WTC11 (cell line): ENCODE measurements at regions not wholly inside any gene's neighbourhood (a gene's known extent, or its start where the extent isn't known, plus 50 kb on each side); places are given as distances from the start of the nearest gene placed in this dataset.
A peak's percentile ranks its signal among the peaks of the same experiment; 100 is the strongest.

ENCODE experiments used
- ATAC-seq: fragments of 200-7000 bp; cut with Tn5 transposase; 2 replicates; pipeline ENCODE4 v1.10.0; 2021; ENCODE audit warnings: mild to moderate bottlenecking, moderate library complexity
- CTCF ChIA-PET: fragments of 300-600 bp; sonication (Branson Sonifier 250); formaldehyde crosslinking; loops from one replicate; lab custom pipeline; 2021; ENCODE audit warnings: antibody characterized with exemption; lab: Charles Lee
- POLR2A ChIA-PET: fragments of 350-600 bp; sonication (Branson Sonifier 250); formaldehyde crosslinking; loops from one replicate; lab custom pipeline; 2021; ENCODE audit warnings: antibody characterized with exemption; lab: Charles Lee
- DNase-seq: peaks from one replicate; pipeline ENCODE4 v3.0.0; 2021; ENCODE audit warnings: low spot score
- H3K27ac Mint-ChIP-seq: 2 replicates; pipeline ENCODE4 v1.8.0; 2021; ENCODE audit warnings: mixed read lengths
- H3K27me3 Mint-ChIP-seq: 2 replicates; pipeline ENCODE4 v1.8.0; 2021; ENCODE audit warnings: low read depth, mild to moderate bottlenecking, moderate library complexity, mixed read lengths
- H3K36me3 Mint-ChIP-seq: 2 replicates; pipeline ENCODE4 v1.8.0; 2021; ENCODE audit warnings: mixed read lengths
- H3K4me1 Mint-ChIP-seq: 2 replicates; pipeline ENCODE4 v1.8.0; 2022; ENCODE audit warnings: mixed read lengths
- H3K4me3 Mint-ChIP-seq: 2 replicates; pipeline ENCODE4 v1.8.0; 2021; ENCODE audit warnings: mild to moderate bottlenecking, moderate library complexity, mixed read lengths
- H3K9me3 Mint-ChIP-seq: 2 replicates; pipeline ENCODE4 v1.8.0; 2021; ENCODE audit warnings: mixed read lengths
- CBFB ChIP-seq: sonication (generic); formaldehyde crosslinking; IDR thresholded peaks from 2 replicates; pipeline ENCODE4 v1.8.1; 2022; ENCODE audit warnings: mild to moderate bottlenecking, low read depth, missing genetic modification reagents
- CREB1 ChIP-seq: sonication (generic); formaldehyde crosslinking; IDR thresholded peaks from 2 replicates; pipeline ENCODE4 v1.8.0; 2023; ENCODE audit warnings: mild to moderate bottlenecking, missing genetic modification reagents
- FOXK1 ChIP-seq: sonication (generic); formaldehyde crosslinking; IDR thresholded peaks from 2 replicates; pipeline ENCODE4 v1.8.0; 2022; ENCODE audit warnings: mild to moderate bottlenecking, moderate library complexity, missing genetic modification reagents
- GRHL2 ChIP-seq: fragments of 250-450 bp; sonication (Bioruptor Pico); IDR thresholded peaks from 2 replicates; pipeline ENCODE4 v1.8.0; 2022; ENCODE audit warnings: mild to moderate bottlenecking, moderate library complexity; ENCODE audit not compliant: insufficient replicate concordance, severe bottlenecking
- MXD4 ChIP-seq: fragments of 250-450 bp; sonication (Bioruptor Pico); IDR thresholded peaks from 2 replicates; pipeline ENCODE4 v1.8.0; 2021; ENCODE audit warnings: mild to moderate bottlenecking, moderate library complexity, borderline replicate concordance
- PRRX2 ChIP-seq: fragments of 250-450 bp; sonication (Bioruptor Pico); IDR thresholded peaks from 2 replicates; pipeline ENCODE4 v1.8.0; 2021; ENCODE audit warnings: mild to moderate bottlenecking
- TCF7 ChIP-seq: sonication (generic); formaldehyde crosslinking; IDR thresholded peaks from 2 replicates; pipeline ENCODE4 v1.8.0; 2022; ENCODE audit warnings: mild to moderate bottlenecking, low read depth, missing genetic modification reagents, moderate library complexity
- ZNF263 ChIP-seq: sonication (generic); formaldehyde crosslinking; IDR thresholded peaks from 2 replicates; pipeline ENCODE4 v1.8.1; 2022; ENCODE audit warnings: low read depth, mild to moderate bottlenecking, moderate library complexity, missing genetic modification reagents
- TF ChIP-seq, protein P1 (sequence below): fragments of 250-450 bp; sonication (Bioruptor Pico); IDR thresholded peaks from 2 replicates; pipeline ENCODE4 v1.8.0; 2021; ENCODE audit warnings: mild to moderate bottlenecking
- TF ChIP-seq, protein P2 (sequence below): sonication (generic); formaldehyde crosslinking; IDR thresholded peaks from 2 replicates; pipeline ENCODE4 v1.8.0; 2022; ENCODE audit warnings: mild to moderate bottlenecking, missing genetic modification reagents
- TF ChIP-seq, protein P3 (sequence below): sonication (generic); formaldehyde crosslinking; IDR thresholded peaks from 2 replicates; pipeline ENCODE4 v1.8.1; 2022; ENCODE audit warnings: mild to moderate bottlenecking, moderate library complexity, missing genetic modification reagents
- TF ChIP-seq, protein P4 (sequence below): fragments of 200-600 bp; IDR thresholded peaks from 2 replicates; pipeline ENCODE4 v1.8.0; 2022; ENCODE audit warnings: antibody characterized with exemption
- TF ChIP-seq, protein P5 (sequence below): sonication (generic); formaldehyde crosslinking; IDR thresholded peaks from 2 replicates; pipeline ENCODE4 v1.8.1; 2023; ENCODE audit warnings: mild to moderate bottlenecking, missing genetic modification reagents, borderline replicate concordance
- TF ChIP-seq, protein P6 (sequence below): sonication (generic); formaldehyde crosslinking; IDR thresholded peaks from 2 replicates; pipeline ENCODE4 v1.8.1; 2022; ENCODE audit warnings: missing genetic modification reagents, borderline replicate concordance

DNA sequence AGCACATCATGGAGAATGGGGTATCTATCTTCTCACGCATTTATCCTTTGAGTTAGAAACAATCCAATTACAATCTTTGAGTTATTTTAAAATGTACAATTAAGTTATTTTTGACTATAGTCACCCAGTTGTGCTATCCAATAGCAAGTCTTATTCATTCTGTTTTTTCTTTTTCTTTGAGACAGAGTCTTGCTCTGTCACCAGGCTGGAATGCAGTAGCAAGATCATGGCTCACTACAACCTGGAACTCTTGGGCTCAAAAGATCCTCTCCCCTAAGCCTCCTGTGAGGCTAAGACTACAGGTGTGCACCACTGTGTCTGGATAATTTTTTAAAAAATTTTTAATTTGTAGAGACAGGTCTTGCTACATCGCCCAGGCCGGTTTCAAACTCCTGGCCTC, 201.5 kb upstream of the ZNF217 start (continued):
- TF ChIP-seq, protein P1, sequence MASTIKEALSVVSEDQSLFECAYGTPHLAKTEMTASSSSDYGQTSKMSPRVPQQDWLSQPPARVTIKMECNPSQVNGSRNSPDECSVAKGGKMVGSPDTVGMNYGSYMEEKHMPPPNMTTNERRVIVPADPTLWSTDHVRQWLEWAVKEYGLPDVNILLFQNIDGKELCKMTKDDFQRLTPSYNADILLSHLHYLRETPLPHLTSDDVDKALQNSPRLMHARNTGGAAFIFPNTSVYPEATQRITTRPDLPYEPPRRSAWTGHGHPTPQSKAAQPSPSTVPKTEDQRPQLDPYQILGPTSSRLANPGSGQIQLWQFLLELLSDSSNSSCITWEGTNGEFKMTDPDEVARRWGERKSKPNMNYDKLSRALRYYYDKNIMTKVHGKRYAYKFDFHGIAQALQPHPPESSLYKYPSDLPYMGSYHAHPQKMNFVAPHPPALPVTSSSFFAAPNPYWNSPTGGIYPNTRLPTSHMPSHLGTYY (CRISPR knock-in tag) = no peak
- no peak for TF ChIP-seq CREB1
- no peak for TF ChIP-seq CBFB (CRISPR knock-in tag)
- TF ChIP-seq FOXK1 = no peak
- no peak for TF ChIP-seq GRHL2
- TF ChIP-seq, protein P2, sequence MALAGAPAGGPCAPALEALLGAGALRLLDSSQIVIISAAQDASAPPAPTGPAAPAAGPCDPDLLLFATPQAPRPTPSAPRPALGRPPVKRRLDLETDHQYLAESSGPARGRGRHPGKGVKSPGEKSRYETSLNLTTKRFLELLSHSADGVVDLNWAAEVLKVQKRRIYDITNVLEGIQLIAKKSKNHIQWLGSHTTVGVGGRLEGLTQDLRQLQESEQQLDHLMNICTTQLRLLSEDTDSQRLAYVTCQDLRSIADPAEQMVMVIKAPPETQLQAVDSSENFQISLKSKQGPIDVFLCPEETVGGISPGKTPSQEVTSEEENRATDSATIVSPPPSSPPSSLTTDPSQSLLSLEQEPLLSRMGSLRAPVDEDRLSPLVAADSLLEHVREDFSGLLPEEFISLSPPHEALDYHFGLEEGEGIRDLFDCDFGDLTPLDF (CRISPR knock-in tag) = no peak
- TF ChIP-seq, protein P3, sequence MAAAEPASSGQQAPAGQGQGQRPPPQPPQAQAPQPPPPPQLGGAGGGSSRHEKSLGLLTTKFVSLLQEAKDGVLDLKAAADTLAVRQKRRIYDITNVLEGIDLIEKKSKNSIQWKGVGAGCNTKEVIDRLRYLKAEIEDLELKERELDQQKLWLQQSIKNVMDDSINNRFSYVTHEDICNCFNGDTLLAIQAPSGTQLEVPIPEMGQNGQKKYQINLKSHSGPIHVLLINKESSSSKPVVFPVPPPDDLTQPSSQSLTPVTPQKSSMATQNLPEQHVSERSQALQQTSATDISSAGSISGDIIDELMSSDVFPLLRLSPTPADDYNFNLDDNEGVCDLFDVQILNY (CRISPR knock-in tag) = no peak
- no peak for TF ChIP-seq MXD4 (CRISPR knock-in tag)
- no peak for TF ChIP-seq PRRX2 (CRISPR knock-in tag)
- TF ChIP-seq, all 79 proteins: peak for 0

DNA sequence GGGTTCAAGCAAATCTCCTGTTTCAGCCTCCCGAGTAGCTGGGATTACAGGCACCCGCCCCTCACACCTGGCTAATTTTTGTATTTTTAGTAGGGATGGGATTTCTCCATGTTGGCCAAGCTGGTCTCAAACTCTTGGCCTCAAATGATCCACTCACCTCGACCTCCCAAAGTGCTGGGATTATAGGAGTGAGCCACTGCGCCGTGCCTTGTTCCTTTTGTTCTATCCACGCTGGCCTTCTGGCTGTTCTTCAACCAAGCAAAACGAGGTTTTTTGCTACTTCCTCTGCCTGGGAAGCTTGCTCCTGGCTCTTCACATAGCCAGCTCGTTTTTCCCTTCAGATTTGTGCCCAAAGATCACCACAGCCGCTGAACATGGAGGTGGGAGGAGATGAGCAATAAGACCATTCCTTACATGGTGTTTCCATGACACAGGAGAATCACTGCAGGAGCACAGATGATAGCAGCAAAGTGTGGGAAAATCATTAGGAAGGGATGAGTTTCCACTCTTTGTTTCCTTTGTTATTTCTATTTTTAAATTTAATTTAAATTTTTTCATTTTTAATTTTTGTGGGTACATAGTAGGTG, 201.0 kb upstream of the ZNF217 start:
- no peak for ATAC-seq
- no peak for DNase-seq
- Mint-ChIP-seq H3K4me1 (peaks cover 26% of the 10 kb centered on the region), H3K27me3 (no peaks in the 10 kb centered on the region), H3K36me3 (peaks cover 3% of the 10 kb centered on the region; the same call in 1 of the 2 replicates), H3K4me3 (no peak overlapping the region), H3K27ac (peak overlapping the region; percentile 35; the same call in 1 of the 2 replicates), H3K9me3 (peaks cover 10% of the 10 kb centered on the region)
- CTCF ChIA-PET = interaction anchor here (1.2 kb wide), 1 partner anchor 14 kb away, joined by 4 read pairs; no protein-coding TSS in a partner anchor
- TF ChIP-seq PRRX2 (CRISPR knock-in tag) (no peak), TCF7 (CRISPR knock-in tag) (no peak), ZNF263 (CRISPR knock-in tag) (no peak)
- TF ChIP-seq, protein P4, sequence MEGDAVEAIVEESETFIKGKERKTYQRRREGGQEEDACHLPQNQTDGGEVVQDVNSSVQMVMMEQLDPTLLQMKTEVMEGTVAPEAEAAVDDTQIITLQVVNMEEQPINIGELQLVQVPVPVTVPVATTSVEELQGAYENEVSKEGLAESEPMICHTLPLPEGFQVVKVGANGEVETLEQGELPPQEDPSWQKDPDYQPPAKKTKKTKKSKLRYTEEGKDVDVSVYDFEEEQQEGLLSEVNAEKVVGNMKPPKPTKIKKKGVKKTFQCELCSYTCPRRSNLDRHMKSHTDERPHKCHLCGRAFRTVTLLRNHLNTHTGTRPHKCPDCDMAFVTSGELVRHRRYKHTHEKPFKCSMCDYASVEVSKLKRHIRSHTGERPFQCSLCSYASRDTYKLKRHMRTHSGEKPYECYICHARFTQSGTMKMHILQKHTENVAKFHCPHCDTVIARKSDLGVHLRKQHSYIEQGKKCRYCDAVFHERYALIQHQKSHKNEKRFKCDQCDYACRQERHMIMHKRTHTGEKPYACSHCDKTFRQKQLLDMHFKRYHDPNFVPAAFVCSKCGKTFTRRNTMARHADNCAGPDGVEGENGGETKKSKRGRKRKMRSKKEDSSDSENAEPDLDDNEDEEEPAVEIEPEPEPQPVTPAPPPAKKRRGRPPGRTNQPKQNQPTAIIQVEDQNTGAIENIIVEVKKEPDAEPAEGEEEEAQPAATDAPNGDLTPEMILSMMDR = no peak
- TF ChIP-seq, protein P5, sequence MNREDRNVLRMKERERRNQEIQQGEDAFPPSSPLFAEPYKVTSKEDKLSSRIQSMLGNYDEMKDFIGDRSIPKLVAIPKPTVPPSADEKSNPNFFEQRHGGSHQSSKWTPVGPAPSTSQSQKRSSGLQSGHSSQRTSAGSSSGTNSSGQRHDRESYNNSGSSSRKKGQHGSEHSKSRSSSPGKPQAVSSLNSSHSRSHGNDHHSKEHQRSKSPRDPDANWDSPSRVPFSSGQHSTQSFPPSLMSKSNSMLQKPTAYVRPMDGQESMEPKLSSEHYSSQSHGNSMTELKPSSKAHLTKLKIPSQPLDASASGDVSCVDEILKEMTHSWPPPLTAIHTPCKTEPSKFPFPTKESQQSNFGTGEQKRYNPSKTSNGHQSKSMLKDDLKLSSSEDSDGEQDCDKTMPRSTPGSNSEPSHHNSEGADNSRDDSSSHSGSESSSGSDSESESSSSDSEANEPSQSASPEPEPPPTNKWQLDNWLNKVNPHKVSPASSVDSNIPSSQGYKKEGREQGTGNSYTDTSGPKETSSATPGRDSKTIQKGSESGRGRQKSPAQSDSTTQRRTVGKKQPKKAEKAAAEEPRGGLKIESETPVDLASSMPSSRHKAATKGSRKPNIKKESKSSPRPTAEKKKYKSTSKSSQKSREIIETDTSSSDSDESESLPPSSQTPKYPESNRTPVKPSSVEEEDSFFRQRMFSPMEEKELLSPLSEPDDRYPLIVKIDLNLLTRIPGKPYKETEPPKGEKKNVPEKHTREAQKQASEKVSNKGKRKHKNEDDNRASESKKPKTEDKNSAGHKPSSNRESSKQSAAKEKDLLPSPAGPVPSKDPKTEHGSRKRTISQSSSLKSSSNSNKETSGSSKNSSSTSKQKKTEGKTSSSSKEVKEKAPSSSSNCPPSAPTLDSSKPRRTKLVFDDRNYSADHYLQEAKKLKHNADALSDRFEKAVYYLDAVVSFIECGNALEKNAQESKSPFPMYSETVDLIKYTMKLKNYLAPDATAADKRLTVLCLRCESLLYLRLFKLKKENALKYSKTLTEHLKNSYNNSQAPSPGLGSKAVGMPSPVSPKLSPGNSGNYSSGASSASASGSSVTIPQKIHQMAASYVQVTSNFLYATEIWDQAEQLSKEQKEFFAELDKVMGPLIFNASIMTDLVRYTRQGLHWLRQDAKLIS (CRISPR knock-in tag) = no peak
- TF ChIP-seq, protein P6, sequence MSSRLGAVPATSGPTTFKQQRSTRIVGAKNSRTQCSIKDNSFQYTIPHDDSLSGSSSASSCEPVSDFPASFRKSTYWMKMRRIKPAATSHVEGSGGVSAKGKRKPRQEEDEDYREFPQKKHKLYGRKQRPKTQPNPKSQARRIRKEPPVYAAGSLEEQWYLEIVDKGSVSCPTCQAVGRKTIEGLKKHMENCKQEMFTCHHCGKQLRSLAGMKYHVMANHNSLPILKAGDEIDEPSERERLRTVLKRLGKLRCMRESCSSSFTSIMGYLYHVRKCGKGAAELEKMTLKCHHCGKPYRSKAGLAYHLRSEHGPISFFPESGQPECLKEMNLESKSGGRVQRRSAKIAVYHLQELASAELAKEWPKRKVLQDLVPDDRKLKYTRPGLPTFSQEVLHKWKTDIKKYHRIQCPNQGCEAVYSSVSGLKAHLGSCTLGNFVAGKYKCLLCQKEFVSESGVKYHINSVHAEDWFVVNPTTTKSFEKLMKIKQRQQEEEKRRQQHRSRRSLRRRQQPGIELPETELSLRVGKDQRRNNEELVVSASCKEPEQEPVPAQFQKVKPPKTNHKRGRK = no peak
- POLR2A ChIA-PET = interaction anchor here (0.6 kb wide), 1 partner anchor 124 kb away, joined by 3 read pairs; no protein-coding TSS in a partner anchor
